GM12878 (cell line): ENCODE measurements at regions not wholly inside any gene's neighbourhood (a gene's known extent, or its start where the extent isn't known, plus 50 kb on each side); places are given as distances from the start of the nearest gene placed in this dataset.

Experiments
- CBX3 ChIP-seq: fragments of 200-600 bp; sonication (generic); IDR thresholded peaks from 2 replicates; pipeline ENCODE4 v1.6.1; 2016; ENCODE audit warnings: low read depth, borderline replicate concordance
- CEBPB ChIP-seq, 2 experiments: fragments of 150-350 bp in 1 of 2; IDR thresholded peaks; 2 replicates each; pipeline ENCODE4 v1.6.1; 2012 to 2014; ENCODE audit warnings: low read depth in 2 of 2, low read length in 2 of 2, borderline replicate concordance in 1 of 2, inconsistent platforms in 1 of 2
- FOXK2 ChIP-seq: fragments of 450-650 bp; IDR thresholded peaks from 2 replicates; pipeline ENCODE4 v1.6.1; 2017; ENCODE audit warnings: mild to moderate bottlenecking, moderate library complexity
- KDM1A ChIP-seq: fragments of 200-600 bp; sonication (generic); IDR thresholded peaks from 2 replicates; pipeline ENCODE4 v1.6.1; 2016; ENCODE audit warnings: borderline replicate concordance
- NR2C1 ChIP-seq: fragments of 450-650 bp; IDR thresholded peaks from 2 replicates; pipeline ENCODE4 v1.6.1; 2017; ENCODE audit warnings: antibody characterized with exemption, mild to moderate bottlenecking, moderate library complexity
- TF ChIP-seq, protein P1 (sequence below): fragments of 450-650 bp; formaldehyde crosslinking; IDR thresholded peaks from 2 replicates; pipeline ENCODE4 v1.4.0; 2020; ENCODE audit warnings: mild to moderate bottlenecking, moderate library complexity
- TF ChIP-seq, protein P2 (sequence below): fragments of 450-650 bp; IDR thresholded peaks from 2 replicates; pipeline ENCODE4 v1.6.1; 2017; ENCODE audit warnings: mild to moderate bottlenecking

DNA sequence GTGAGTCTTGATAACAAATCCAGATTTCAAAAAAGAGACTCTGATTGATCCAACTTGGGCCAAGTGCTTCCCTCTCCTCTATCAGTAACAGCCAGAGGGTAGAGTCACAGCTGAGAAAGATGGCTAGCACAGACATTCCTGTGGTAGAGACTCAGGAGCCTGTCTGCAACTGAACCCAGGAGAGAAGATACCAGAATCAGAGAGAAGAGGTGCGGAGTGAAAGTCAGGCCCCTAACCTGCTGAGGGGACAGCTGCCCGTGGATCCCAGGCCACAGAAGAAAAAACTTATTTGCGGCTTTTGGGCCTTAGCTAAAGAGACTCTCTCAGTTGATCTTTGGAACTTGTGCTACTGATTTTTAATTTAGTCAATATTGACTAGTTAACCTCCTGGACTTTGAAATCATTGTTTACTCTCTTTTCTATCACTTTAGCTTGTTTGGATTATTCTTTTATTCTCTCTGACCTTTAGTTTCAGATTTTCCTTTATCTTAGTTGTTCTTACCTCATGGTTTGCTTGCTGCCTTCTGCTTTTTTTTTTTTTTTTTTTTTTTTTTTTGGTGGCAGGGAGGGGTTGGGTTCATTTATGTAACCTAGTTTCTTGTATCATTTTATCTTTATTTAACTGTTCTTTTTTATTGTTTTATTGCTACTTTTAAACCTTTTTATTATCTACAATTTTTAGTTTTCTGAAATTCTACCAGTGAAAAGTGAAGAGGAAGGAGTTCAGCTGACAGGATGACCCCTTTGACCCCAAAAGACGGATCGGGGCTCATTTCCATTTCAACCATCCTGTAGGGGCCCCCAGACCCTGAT lies 154.9 kb upstream of the KRR1 start (continued):
- TF ChIP-seq FOXK2 (no peak), CEBPB (IDR thresholded peaks at IDR 0.05; ENCODE audit: borderline replicate concordance in 1 of 2, low read depth in 2 of 2, low read length in 2 of 2) (no peak), NR2C1 (no peak), KDM1A (no peak), CBX3 (no peak)
- TF ChIP-seq, protein P1, sequence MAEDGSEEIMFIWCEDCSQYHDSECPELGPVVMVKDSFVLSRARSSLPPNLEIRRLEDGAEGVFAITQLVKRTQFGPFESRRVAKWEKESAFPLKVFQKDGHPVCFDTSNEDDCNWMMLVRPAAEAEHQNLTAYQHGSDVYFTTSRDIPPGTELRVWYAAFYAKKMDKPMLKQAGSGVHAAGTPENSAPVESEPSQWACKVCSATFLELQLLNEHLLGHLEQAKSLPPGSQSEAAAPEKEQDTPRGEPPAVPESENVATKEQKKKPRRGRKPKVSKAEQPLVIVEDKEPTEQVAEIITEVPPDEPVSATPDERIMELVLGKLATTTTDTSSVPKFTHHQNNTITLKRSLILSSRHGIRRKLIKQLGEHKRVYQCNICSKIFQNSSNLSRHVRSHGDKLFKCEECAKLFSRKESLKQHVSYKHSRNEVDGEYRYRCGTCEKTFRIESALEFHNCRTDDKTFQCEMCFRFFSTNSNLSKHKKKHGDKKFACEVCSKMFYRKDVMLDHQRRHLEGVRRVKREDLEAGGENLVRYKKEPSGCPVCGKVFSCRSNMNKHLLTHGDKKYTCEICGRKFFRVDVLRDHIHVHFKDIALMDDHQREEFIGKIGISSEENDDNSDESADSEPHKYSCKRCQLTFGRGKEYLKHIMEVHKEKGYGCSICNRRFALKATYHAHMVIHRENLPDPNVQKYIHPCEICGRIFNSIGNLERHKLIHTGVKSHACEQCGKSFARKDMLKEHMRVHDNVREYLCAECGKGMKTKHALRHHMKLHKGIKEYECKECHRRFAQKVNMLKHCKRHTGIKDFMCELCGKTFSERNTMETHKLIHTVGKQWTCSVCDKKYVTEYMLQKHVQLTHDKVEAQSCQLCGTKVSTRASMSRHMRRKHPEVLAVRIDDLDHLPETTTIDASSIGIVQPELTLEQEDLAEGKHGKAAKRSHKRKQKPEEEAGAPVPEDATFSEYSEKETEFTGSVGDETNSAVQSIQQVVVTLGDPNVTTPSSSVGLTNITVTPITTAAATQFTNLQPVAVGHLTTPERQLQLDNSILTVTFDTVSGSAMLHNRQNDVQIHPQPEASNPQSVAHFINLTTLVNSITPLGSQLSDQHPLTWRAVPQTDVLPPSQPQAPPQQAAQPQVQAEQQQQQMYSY (CRISPR knock-in tag): no peak
- TF ChIP-seq, protein P2, sequence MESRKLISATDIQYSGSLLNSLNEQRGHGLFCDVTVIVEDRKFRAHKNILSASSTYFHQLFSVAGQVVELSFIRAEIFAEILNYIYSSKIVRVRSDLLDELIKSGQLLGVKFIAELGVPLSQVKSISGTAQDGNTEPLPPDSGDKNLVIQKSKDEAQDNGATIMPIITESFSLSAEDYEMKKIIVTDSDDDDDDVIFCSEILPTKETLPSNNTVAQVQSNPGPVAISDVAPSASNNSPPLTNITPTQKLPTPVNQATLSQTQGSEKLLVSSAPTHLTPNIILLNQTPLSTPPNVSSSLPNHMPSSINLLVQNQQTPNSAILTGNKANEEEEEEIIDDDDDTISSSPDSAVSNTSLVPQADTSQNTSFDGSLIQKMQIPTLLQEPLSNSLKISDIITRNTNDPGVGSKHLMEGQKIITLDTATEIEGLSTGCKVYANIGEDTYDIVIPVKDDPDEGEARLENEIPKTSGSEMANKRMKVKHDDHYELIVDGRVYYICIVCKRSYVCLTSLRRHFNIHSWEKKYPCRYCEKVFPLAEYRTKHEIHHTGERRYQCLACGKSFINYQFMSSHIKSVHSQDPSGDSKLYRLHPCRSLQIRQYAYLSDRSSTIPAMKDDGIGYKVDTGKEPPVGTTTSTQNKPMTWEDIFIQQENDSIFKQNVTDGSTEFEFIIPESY: no peak
